Fibroblast of the aortic adventitia (primary cell): ENCODE measurements at regions not wholly inside any gene's neighbourhood (a gene's known extent, or its start where the extent isn't known, plus 50 kb on each side); places are given as distances from the start of the nearest gene placed in this dataset.

Experiments
- DNase-seq: peaks from one replicate; pipeline ENCODE4 v3.0.0-alpha.2; 2010; ENCODE audit warnings: low read depth
- H3K4me3 ChIP-seq: 2 replicates; pipeline ENCODE4 v1.5.1; 2011; ENCODE audit warnings: low read depth, mild to moderate bottlenecking, control low read depth, low read length, moderate library complexity
- CTCF ChIP-seq: IDR thresholded peaks from 2 replicates; pipeline ENCODE4 v1.5.1; 2011; ENCODE audit warnings: mild to moderate bottlenecking, low read length, control low read depth, inconsistent platforms; ENCODE audit not compliant: insufficient read depth

DNA sequence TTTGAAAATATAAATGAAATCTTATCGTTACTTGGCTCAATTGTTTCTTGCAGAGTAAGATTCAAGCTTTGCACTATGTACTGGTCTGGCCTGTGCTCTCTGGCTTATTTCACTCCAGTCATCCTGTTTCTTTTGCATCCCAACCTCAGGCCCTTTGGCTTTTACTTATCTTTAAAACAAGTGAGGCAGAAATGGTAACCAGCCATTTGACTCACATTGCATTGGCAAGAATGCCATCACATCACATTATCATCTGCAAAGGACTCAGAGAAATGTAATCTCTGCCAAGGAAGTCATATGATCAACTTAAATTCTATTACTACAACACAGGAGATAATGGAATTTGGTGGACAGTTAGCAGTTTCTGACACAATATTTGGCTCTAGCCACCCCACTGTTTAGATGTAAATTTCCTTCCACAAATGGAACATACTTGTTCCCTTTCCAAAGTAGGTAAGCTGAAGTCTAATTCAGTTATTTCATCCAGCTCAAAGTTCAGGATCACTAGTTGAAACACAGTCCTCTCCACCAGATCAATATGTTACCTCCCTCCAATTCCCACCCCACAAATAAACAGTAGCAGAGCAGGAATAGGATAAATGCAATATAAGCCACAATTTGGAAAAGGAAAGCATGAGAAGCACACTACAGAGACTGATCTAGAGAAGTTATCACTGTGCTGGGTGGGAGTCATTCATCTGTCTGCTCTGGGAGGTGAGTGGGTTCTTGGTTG lies 65.0 kb upstream of the DSC1 start:
- no peak for DNase-seq
- TF ChIP-seq CTCF, result no peak
- no peak overlapping the region for H3K4me3 ChIP-seq

DNA sequence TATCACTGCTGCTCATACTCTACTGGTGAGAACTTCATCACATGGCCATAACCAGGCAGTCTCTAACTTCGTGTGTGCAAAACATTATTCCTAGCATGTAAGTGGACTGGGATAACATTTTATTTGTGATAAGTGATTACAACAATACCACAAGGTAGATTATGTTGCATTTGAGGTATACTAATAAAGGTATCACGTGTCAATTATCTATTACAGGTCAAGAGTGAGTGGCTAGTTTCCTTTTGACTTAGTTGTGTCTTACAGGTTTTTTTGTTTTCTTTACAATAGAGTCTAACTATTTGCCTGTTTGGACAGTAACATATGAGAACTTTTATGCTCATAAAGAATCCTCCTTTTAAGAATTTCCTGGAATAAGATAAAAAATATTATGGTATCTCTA lies 67.2 kb upstream of the DSC1 start:
- no peak overlapping the region for H3K4me3 ChIP-seq
- no peak for TF ChIP-seq CTCF

GRCh38 chr18:31230495-31230894 lies 67.8 kb upstream of the DSC1 start:
- no peak for DNase-seq
- H3K4me3 ChIP-seq, result no peak overlapping the region
- no peak for TF ChIP-seq CTCF

More for the DNA sequence above, 67.2 kb upstream of the DSC1 start:
- DNase-seq, result no peak

GRCh38 chr18:31232013-31232412 lies 69.4 kb upstream of the DSC1 start:
- no peak for TF ChIP-seq CTCF
- no peak overlapping the region for H3K4me3 ChIP-seq
- DNase-seq, result no peak

GRCh38 chr18:31232775-31233424 lies 70.2 kb upstream of the DSC1 start:
- no peak for TF ChIP-seq CTCF
- no peak overlapping the region for H3K4me3 ChIP-seq
- no peak for DNase-seq

GRCh38 chr18:31233621-31234275 lies 71.1 kb upstream of the DSC1 start:
- no peak for DNase-seq
- TF ChIP-seq CTCF, result no peak
- H3K4me3 ChIP-seq, result no peak overlapping the region
